Large intestine (tissue), 3 donors: ENCODE measurements at regions not wholly inside any gene's neighbourhood (a gene's known extent, or its start where the extent isn't known, plus 50 kb on each side); places are given as distances from the start of the nearest gene placed in this dataset.

Source experiments
- DNase-seq, 2 donors: peaks; one replicate each; pipeline versions ENCODE4 v3.0.0 to v3.0.0-alpha.2; 2013
- H3K27ac ChIP-seq: one replicate; pipeline ENCODE4 v1.5.1; 2013; ENCODE audit warnings: low read length
- H3K27me3 ChIP-seq: 2 replicates; pipeline ENCODE4 v1.6.1; 2013; ENCODE audit warnings: low read length; ENCODE audit not compliant: control insufficient read depth, insufficient read depth
- H3K36me3 ChIP-seq: 2 replicates; pipeline ENCODE4 v1.6.1; 2013; ENCODE audit warnings: low read length; ENCODE audit not compliant: control insufficient read depth, insufficient read depth
- H3K4me1 ChIP-seq: one replicate; pipeline ENCODE4 v1.6.1; 2013; ENCODE audit warnings: low read length; ENCODE audit not compliant: control insufficient read depth, insufficient read depth
- H3K4me3 ChIP-seq: one replicate; pipeline ENCODE4 v1.5.1; 2013; ENCODE audit warnings: low read length
- H3K9me3 ChIP-seq: one replicate; pipeline ENCODE4 v1.6.1; 2013; ENCODE audit warnings: mild to moderate bottlenecking, low read depth, low read length, moderate library complexity; ENCODE audit not compliant: control insufficient read depth
- WGBS: methylation state at CpG from one replicate; pipeline ENCODE4 v1.1.5; 2013; ENCODE audit warnings: low lambda C conversion rate; ENCODE audit not compliant: insufficient coverage; 5-methylcytosine and 5-hydroxymethylcytosine counted together

DNA sequence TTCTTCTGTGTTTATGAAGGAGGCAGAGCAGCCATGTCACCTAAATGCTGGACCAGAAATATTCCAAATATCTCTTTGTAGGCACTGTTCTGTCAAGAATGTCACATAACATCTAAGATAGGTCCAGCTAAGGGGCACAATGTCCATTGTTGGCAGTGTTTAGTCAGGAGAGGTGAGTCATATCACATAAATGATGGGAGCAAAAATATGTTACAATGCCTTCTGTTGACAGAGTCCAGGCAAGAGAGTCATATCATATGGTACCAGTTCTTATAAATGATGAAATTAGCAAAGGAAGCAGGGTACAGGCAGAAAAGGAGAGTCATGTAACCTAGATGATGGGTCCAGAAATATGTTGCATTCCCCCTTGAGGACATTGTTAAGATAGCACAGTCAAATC lies 904.4 kb upstream of the AMELY start:
- H3K9me3 ChIP-seq: no peaks in the 10 kb centered on the region

DNA sequence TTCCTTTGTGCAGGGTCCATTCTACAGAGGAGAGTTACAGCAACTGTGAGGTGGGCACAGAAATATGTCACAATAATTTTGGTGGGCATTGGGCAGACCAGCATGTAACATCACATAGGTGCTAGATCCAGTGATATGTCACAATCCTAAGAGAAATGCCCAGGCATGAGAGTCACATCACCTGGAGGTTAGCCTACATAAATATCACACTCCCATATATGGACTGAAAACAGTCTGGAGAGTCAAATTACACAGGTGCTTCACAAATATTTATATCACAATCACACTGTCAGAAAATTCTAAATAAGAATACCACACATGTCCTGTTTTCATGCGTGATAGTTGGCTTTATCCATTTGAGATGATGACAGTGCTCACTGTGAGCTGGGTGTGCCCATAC lies 903.7 kb upstream of the AMELY start:
- Histone ChIP-seq H3K9me3 (no peaks in the 10 kb centered on the region), H3K4me3 (no peak overlapping the region), H3K27me3 (no peaks in the 10 kb centered on the region), H3K4me1 (no peaks in the 10 kb centered on the region), H3K27ac (no peak overlapping the region), H3K36me3 (no peaks in the 10 kb centered on the region)
- no peak for DNase-seq
- no CpG with 5 or more reads among the region's 1 CpG for WGBS

More for the DNA sequence above, 904.4 kb upstream of the AMELY start:
- Histone ChIP-seq H3K4me1 (no peaks in the 10 kb centered on the region), H3K36me3 (no peaks in the 10 kb centered on the region), H3K4me3 (no peak overlapping the region), H3K27me3 (no peaks in the 10 kb centered on the region), H3K27ac (no peak overlapping the region)
- no peak for DNase-seq

DNA sequence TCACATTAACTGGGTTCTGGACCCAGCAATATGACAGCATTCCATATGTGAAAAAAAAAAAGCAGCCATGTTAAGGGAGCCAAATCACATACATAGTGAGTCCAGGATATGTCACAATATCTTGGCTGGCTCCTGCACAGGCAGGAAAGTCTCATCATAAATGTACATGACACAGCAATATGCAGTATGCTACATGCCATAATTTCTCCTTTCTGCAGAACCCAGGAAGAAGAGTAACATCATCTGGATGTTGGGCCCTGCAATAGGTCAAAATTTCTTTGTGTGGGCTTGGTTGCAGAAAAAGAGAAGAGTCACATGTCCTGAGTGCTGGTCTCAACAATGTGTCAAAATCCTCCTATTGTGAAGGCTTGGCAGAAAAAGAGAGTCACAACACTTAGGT lies 902.8 kb upstream of the AMELY start:
- Histone ChIP-seq H3K4me3 (no peak overlapping the region), H3K4me1 (no peaks in the 10 kb centered on the region), H3K27ac (no peak overlapping the region), H3K27me3 (no peaks in the 10 kb centered on the region), H3K36me3 (no peaks in the 10 kb centered on the region), H3K9me3 (no peaks in the 10 kb centered on the region)
- no peak for DNase-seq

DNA sequence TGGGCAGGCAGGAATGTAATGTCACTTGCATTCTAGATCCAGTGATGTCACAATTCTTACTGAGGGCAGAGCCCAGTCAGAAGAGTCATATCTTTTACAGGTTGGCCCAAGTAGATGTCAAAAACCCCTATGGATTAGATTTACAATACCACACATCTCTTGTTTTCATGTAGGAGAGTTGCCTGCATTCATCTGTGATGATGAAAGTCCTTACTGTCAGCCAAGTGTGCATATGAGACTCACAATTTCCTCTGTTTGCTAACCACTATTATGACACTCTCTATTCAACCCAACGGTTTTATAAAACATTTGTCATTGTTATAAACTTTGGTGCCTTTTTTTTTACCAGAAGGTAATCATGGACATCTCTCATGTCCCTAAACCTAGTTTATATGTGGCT lies 898.8 kb upstream of the AMELY start:
- H3K9me3 ChIP-seq: no peaks in the 10 kb centered on the region
- no peak overlapping the region for H3K27ac ChIP-seq
- H3K4me3 ChIP-seq: no peak overlapping the region
- no peaks in the 10 kb centered on the region for H3K4me1 ChIP-seq
- no peak for DNase-seq
- no CpG with 5 or more reads among the region's 1 CpG for whole genome bisulfite sequencing
- no peaks in the 10 kb centered on the region for H3K36me3 ChIP-seq
- no peaks in the 10 kb centered on the region for H3K27me3 ChIP-seq

DNA sequence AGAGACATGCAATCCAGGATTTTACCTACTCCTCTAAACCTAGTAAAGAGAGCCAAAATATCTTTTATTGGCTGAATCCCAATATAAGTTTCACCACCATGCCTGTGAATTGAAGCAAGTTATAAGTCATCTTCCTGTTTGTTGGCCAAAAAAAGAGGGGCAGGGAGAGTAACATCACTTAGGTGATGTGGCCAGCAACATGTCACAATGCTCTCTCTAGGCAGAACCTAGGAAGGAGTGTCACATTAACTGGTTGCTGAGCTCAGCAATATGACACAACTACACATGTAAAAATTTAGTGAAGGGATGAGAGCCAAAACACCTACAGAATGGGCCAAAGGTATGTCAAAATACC lies 895.9 kb upstream of the AMELY start:
- H3K4me3 ChIP-seq: no peak overlapping the region
- no peak for DNase-seq
- no peaks in the 10 kb centered on the region for H3K27me3 ChIP-seq
- H3K36me3 ChIP-seq: no peaks in the 10 kb centered on the region
- no peaks in the 10 kb centered on the region for H3K4me1 ChIP-seq
- no peak overlapping the region for H3K27ac ChIP-seq
- H3K9me3 ChIP-seq: no peaks in the 10 kb centered on the region

DNA sequence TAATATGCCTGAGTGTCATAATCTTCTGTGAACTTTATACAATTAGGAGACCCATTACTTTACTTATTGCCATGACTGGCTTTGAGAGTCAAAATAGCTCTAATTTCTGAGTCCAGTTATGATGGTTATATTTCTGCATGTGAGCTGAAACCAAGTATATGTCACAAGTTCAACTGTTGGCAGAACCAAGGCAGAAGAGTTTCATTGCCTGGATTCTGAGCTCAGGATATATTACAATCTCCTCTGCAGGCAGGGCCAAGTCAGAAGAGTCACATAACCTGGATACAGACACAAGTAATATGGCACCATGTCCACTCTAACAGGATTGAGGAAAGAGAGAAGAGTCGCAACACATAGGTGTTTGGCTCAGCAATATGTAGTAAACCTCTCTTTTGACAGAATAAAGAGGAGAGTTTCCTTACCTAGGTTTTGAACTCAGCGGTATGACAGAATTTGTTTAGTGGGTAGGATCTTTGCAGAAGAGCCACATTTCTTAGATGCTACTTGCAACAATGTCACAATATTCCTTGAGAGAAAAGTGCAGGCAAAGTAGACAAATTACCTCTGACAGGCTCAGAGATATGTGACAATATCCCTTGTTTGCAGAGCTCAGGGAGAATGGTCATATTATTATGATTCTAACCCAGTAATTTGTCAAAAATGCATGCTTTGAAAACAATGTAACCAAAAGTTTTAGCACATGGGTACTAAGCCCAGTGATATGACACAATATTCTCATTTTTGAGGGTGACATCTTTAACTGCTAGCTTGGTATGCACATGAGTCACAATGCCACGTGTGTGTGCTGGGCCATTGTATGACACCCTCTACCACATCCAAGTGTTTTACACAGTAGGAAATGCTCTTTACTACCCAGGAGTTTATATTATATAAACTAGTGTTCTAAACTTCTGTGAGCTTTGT lies 895.3 kb upstream of the AMELY start:
- WGBS: no CpG with 5 or more reads among the region's 3 CpGs
- H3K27ac ChIP-seq: no peak overlapping the region

DNA sequence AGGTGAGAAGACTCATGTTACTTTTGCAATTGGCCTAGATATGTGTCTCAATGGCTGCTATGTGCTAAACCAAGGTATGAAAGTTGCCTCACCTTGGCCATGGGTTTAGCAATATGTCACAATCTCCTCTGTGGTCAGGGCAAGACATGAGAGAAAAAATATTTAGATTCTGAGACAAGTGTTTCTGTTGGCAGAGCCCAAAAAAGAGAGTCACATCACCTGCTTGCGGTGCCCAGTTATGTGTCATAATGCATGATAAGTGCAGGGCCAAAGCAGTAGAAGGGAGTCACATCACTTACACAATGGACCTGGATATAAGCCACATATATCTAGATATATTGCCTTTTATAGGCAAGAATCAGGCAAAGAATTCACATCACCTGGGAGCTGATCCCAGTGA lies 894.1 kb upstream of the AMELY start:
- Histone ChIP-seq H3K27ac (no peak overlapping the region), H3K36me3 (no peaks in the 10 kb centered on the region), H3K4me1 (no peaks in the 10 kb centered on the region), H3K9me3 (no peaks in the 10 kb centered on the region), H3K27me3 (no peaks in the 10 kb centered on the region), H3K4me3 (no peak overlapping the region)
- WGBS: no CpG with 5 or more reads among the region's 1 CpG
- DNase-seq: no peak

More for the DNA sequence above, 895.3 kb upstream of the AMELY start:
- Histone ChIP-seq H3K27me3 (no peaks in the 10 kb centered on the region), H3K4me3 (no peak overlapping the region), H3K4me1 (no peaks in the 10 kb centered on the region), H3K9me3 (no peaks in the 10 kb centered on the region), H3K36me3 (no peaks in the 10 kb centered on the region)
- no peak for DNase-seq

GRCh38 chrY:7803737-7804136 lies 892.2 kb upstream of the AMELY start:
- H3K27ac ChIP-seq: no peak overlapping the region
- no peaks in the 10 kb centered on the region for H3K9me3 ChIP-seq
- no peak for DNase-seq
- H3K4me3 ChIP-seq: no peak overlapping the region
- H3K4me1 ChIP-seq: no peaks in the 10 kb centered on the region
- no CpG with 5 or more reads among the region's 1 CpG for WGBS
- H3K27me3 ChIP-seq: no peaks in the 10 kb centered on the region
- no peaks in the 10 kb centered on the region for H3K36me3 ChIP-seq

GRCh38 chrY:7796128-7796527 lies 884.6 kb upstream of the AMELY start:
- no peak overlapping the region for H3K4me3 ChIP-seq
- H3K27me3 ChIP-seq: no peaks in the 10 kb centered on the region
- H3K27ac ChIP-seq: no peak overlapping the region
- H3K9me3 ChIP-seq: no peaks in the 10 kb centered on the region
- H3K36me3 ChIP-seq: no peaks in the 10 kb centered on the region
- no peaks in the 10 kb centered on the region for H3K4me1 ChIP-seq
- DNase-seq: no peak

- DNase-seq: peak in 1 of 2 donors; percentile 41
- no peaks in the 10 kb centered on the region for H3K36me3 ChIP-seq
- H3K27ac ChIP-seq: no peak overlapping the region
- H3K4me1 ChIP-seq: no peaks in the 10 kb centered on the region
- no peaks in the 10 kb centered on the region for H3K9me3 ChIP-seq
- no peak overlapping the region for H3K4me3 ChIP-seq
- no peaks in the 10 kb centered on the region for H3K27me3 ChIP-seq
- no CpG with 5 or more reads among the region's 1 CpG for WGBS
These were observed 882.9 kb upstream of the AMELY start for GRCh38 chrY:7794441-7794840.

- Histone ChIP-seq H3K4me3 (no peak overlapping the region), H3K27ac (no peak overlapping the region), H3K4me1 (no peaks in the 10 kb centered on the region), H3K36me3 (no peaks in the 10 kb centered on the region), H3K27me3 (no peaks in the 10 kb centered on the region), H3K9me3 (no peaks in the 10 kb centered on the region)
- DNase-seq: no peak
- no CpG with 5 or more reads among the region's 2 CpGs for WGBS
These were observed 882.4 kb upstream of the AMELY start for GRCh38 chrY:7793989-7794388.
